ENCODE measurements at regions not wholly inside any gene's neighbourhood (a gene's known extent, or its start where the extent isn't known, plus 50 kb on each side); places are given as distances from the start of the nearest gene placed in this dataset.
A peak's percentile ranks its signal among the peaks of the same experiment; 100 is the strongest.

DNA sequence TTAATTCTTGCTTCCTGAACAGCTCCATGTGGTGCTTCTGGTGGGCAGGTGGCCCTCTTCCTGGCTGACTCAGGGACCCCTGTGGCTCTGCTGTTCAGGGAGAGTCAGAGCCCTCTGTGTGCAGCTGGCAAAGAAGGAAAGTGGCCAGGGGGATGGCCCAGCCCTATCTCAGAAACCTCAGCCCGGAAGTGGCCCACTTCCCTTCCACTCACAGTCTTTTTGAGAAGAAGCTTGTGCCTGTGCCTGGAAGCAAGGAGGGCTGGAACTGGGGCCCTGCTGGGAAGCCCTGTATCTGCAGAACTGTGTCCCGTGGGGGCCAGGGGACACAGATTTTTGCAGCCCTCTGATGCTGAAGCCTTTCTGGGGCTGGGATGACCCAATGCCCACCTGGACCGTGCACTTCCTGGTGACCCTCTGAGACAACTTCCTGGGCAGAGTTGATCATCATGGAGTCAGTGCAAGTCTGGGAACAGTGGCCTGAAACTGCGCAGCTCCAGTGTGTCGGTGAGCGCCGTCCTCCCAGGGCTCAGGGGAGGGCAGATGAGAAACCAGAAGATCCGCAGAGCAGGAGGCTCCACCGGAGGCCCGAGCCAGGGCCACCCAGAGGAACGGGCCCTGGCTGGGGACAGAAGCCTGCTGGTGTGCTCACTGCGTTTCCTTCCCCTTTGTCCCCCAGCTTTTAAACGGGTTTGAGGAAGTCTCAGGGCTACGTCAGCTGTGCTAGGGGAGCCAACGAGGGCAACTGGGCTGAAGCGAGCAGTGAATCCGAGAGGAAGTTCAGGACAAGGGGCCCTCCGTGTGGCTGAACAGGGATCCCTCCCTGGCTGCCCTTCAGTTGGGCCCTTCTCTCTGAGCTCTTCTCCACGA is 217.4 kb upstream of the RTL1 start:
- DNase-seq (ENCODE audit: low spot score in 2 of 2), result peak; percentile 11 to 61
- H3K27ac Mint-ChIP-seq, result peak overlapping the region; percentile 80 to 93
- ATAC-seq, result peak; percentile 49 to 86
- H3K9me3 Mint-ChIP-seq, result no peaks in the 10 kb centered on the region
- no peaks in the 10 kb centered on the region for H3K36me3 Mint-ChIP-seq

GRCh38 chr14:101121508-101122139 is 218.1 kb upstream of the RTL1 start:
- Mint-ChIP-seq H3K9me3 (no peaks in the 10 kb centered on the region), H3K27ac (peak overlapping the region; percentile 26 to 80), H3K36me3 (no peaks in the 10 kb centered on the region)
- ATAC-seq, result peak in 1 of 2 donors; percentile 1
- peak in 1 of 2 donors; percentile 48 for DNase-seq (ENCODE audit: low spot score in 2 of 2)

- DNase-seq (ENCODE audit: low spot score in 2 of 2), result peak in 1 of 2 donors; percentile 42
- peak overlapping the region in 1 of 2 donors; percentile 79 for H3K27ac Mint-ChIP-seq
Measured at GRCh38 chr14:101122237-101123141, 219.0 kb upstream of the RTL1 start.

DNA sequence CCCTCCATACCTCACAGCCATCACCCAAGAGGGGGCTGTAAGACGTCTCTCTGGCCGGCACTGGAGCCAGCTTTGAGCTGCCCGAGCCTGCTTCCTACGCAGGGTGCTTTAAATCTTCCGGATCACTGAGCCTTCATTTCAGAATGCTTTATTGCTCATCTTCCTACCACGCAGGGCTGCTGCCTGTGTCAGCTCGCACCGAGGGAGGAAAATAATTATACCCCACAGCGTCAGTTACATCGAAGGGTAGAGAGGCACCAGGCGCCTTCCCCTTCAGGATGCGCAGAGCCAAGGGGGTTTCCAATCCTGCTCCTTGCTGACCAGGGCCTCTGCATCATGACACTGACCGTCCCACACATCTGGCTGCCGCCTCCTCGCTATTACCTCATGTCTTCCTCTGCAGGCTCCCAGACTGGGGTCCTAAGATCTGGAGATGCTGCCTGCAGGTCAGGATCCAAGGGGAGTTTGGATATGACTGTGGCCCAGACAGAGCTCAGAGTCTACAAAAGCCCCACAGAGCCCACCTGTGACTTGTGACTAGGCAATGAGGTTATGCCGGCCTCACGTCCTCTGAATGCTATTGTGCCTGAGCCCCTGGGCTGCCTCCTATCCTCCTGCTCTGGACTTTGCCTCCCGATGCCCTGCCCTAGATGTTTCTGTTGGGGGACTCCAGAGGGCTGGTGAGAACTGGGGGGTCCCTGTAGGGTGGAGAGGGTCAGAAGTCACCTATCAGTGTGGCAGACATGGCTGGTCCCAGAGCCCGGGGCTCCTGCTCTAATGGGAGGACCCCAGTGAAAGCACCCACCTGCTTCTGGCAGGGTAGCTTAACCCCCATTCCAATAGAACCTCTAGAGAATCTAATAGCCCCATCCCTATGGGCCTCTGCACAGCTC is 220.3 kb upstream of the RTL1 start:
- Mint-ChIP-seq H3K27ac (no peak overlapping the region), H3K36me3 (no peaks in the 10 kb centered on the region), H3K9me3 (no peaks in the 10 kb centered on the region)
- peak in 1 of 2 donors; percentile 39 for DNase-seq (ENCODE audit: low spot score in 2 of 2)
- ATAC-seq, result no peak

More at GRCh38 chr14:101122237-101123141, 219.0 kb upstream of the RTL1 start:
- ATAC-seq, result no peak
- Mint-ChIP-seq H3K9me3 (no peaks in the 10 kb centered on the region), H3K36me3 (no peaks in the 10 kb centered on the region)

DNA sequence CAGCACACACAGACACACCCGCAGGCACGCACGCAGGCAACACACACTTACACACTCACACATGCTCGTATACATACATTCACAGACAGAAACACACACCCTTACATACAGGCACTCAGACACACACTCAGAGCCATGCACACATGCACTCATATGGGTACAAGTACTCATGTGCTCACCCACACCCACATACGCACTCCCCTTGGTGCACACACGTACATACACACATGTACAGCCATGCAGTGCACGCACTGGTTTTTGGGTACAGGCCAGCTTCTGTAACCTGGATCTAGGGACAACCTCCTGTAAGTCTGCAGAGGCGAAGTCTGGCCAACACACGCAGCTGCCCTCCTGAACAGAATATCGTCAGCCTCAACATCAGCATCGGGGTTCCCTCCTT is 221.3 kb upstream of the RTL1 start:
- DNase-seq (ENCODE audit: low spot score in 2 of 2), result no peak
- no peaks in the 10 kb centered on the region for H3K9me3 Mint-ChIP-seq

GRCh38 chr14:101125313-101125712 is 221.8 kb upstream of the RTL1 start:
- DNase-seq (ENCODE audit: low spot score in 2 of 2), result no peak
- no peaks in the 10 kb centered on the region for H3K36me3 Mint-ChIP-seq
- H3K9me3 Mint-ChIP-seq, result no peaks in the 10 kb centered on the region
- no peak for ATAC-seq
- H3K27ac Mint-ChIP-seq, result no peak overlapping the region

More for the DNA sequence above, 221.3 kb upstream of the RTL1 start:
- H3K27ac Mint-ChIP-seq, result no peak overlapping the region
- no peak for ATAC-seq
- H3K36me3 Mint-ChIP-seq, result no peaks in the 10 kb centered on the region

DNA sequence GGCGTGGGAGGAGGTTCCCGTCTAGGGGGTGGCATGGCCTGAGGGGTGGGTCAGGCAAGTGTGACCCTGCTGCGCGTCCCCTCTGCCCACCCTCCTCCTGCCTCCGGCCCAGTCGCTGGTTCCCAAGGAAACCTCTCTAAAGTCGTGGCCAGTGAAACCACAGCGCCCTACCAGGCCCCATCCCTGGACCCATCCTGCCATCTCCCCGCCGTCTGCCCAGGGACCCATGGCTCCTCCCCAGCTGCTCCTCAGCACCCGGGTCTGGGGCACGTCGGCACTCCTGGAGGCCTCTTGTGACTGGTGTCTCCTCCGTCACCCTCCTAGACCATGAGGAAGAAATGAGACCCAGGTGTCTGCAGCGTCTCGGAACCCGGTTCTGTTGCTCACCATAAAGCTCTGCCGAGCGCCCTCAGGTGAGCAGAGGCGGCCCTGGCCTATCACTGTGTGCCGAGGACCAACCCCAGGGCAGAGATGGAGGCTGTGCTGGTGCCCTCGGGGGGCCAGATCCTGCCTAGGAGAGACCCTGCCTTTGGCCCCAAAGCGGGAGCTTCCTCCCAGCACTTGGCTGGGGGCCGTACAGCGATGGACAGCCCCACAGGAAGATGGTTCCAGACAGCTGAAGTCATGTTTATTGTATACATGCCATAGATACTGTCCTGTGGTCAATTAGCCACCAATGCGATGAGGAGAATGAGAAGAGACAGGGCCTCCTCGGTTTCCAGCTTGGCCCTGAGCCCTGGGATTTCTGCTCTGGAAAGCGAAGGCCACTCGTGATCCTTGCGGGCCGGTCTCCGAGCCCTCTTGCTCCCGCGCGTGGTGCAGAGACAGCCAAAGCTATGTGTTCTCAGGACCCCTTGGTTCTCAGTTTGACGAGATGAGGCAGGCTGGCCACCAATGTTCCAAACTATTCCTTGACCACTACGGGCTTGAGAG is 222.5 kb upstream of the RTL1 start:
- no peak for ATAC-seq
- peak in 1 of 2 donors; percentile 33 for DNase-seq (ENCODE audit: low spot score in 2 of 2)
- Mint-ChIP-seq H3K9me3 (no peaks in the 10 kb centered on the region), H3K27ac (no peak overlapping the region), H3K36me3 (no peaks in the 10 kb centered on the region)

DNA sequence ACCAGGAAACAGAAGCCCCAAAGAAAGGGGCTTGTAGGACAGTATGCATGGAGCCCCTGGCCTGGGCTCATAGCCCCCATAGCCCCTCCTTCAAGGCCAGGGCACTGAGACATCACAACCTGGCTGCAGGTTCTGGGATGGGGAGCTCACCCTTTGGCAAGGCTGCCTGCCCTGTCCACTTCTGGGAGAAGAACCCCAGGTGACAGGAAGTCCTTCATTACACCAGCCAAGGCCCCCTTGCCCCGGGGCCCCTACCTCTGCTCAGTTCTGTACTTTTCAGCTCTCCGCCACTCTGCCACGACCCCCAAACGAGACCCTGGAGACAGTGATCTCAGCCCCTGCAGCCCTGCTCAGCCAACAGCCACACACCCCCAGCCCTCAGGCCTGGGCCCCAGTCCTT is 223.2 kb upstream of the RTL1 start:
- no peaks in the 10 kb centered on the region for H3K9me3 Mint-ChIP-seq
- no peak overlapping the region for H3K27ac Mint-ChIP-seq
- ATAC-seq (no peak), DNase-seq (ENCODE audit: low spot score in 2 of 2) (peak in 1 of 2 donors; percentile 40)
- H3K36me3 Mint-ChIP-seq, result no peaks in the 10 kb centered on the region

GRCh38 chr14:101127224-101127623 is 223.7 kb upstream of the RTL1 start:
- ATAC-seq (no peak), DNase-seq (ENCODE audit: low spot score in 2 of 2) (no peak)
- H3K27ac Mint-ChIP-seq, result no peak overlapping the region
- H3K36me3 Mint-ChIP-seq, result no peaks in the 10 kb centered on the region
- no peaks in the 10 kb centered on the region for H3K9me3 Mint-ChIP-seq

DNA sequence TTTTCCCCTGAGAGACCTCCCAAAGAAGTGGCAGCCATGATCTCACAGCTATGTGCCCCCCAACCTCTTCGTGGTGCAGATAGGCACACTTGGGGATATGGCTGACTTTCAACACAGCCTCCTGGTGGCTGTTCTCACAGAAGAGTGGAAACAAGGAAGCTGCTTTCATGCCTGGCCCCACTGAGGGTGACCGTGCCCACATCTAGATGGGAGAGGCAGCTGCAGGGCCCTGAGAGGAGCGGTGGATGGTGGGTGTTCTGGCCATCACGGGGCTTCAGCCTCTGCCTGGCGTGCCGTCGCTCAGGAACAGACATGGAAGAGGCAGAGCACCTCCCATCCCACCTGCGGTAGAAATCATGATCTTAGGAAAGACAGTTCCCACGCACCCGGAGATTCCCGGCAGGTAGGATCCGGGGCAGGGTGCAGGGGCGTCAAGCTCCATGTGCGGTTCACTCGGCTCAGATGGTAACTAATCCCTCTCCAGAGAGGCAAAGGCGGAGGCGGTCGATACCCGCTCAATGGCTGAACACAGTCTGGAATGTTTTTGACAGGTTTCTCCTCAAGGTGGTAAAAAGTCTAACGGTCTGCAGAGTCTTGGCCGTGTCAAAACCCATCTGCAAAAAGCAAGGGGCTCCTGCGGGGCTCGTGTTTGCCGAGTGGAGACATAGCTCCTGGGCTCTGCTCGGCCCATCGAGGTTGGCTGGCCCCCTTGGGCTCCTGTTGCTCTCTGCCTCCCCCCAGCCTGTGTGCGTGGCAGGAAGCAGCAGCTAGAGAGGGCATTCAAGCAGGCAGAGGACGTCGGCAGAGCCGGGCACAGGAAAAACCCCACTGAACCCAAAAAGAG is 225.2 kb upstream of the RTL1 start:
- peak in 1 of 2 donors; percentile 46 for DNase-seq (ENCODE audit: low spot score in 2 of 2)
- Mint-ChIP-seq H3K36me3 (no peaks in the 10 kb centered on the region), H3K9me3 (no peaks in the 10 kb centered on the region), H3K27ac (no peak overlapping the region)
- no peak for ATAC-seq

GRCh38 chr14:101129521-101130167 is 226.1 kb upstream of the RTL1 start:
- H3K36me3 Mint-ChIP-seq, result no peaks in the 10 kb centered on the region
- DNase-seq (ENCODE audit: low spot score in 2 of 2) (no peak), ATAC-seq (no peak)
- no peaks in the 10 kb centered on the region for H3K9me3 Mint-ChIP-seq
- no peak overlapping the region for H3K27ac Mint-ChIP-seq

DNA sequence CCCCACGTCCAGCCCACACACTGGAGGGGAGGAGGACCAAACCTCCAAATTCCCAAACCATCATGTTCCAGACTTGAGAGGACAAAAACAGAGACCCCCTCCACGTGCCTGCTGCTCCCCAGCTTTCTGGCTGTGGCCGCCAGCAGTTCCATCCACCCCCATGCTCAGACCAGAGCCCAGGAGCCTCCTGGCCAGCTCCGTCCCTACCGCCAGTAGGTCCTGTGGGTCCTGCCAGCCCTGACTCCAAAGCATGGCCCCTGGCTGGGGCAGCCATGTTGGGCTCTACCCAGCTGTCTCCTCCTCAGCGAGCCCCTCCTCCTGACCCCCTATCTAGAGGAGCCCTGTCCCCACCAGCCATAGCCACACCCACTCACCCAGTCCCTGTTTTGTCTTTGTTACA is 227.3 kb upstream of the RTL1 start:
- DNase-seq (ENCODE audit: low spot score in 2 of 2) (no peak), ATAC-seq (no peak)
- no peak overlapping the region for H3K27ac Mint-ChIP-seq
- H3K36me3 Mint-ChIP-seq, result no peaks in the 10 kb centered on the region
- H3K9me3 Mint-ChIP-seq, result no peaks in the 10 kb centered on the region

DNA sequence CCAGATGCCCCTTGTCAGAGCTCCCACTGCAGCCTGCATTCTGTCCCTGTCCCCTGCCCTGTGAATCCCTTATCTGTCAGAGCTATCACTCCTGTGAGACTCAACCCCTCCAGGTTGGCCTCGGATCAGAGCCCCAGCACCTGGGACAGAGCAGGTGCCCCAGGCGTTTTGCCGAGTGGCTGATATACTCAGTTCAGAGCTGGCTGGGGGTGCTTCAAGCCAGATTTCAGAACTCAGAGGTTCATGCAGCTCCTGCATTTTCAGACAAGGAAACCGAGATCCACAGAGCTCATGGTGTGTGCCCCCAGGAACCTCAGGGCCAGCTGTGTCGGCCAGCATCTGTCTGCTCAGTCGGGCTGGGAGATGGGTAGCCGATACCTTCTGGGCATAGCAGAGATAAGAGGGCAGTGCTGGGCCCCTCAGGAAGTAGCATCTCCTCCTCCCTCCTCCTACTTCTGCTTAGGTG is 228.0 kb upstream of the RTL1 start:
- Mint-ChIP-seq H3K36me3 (no peaks in the 10 kb centered on the region), H3K9me3 (no peaks in the 10 kb centered on the region), H3K27ac (no peak overlapping the region)
- no peak for ATAC-seq
- no peak for DNase-seq (ENCODE audit: low spot score in 2 of 2)

DNA sequence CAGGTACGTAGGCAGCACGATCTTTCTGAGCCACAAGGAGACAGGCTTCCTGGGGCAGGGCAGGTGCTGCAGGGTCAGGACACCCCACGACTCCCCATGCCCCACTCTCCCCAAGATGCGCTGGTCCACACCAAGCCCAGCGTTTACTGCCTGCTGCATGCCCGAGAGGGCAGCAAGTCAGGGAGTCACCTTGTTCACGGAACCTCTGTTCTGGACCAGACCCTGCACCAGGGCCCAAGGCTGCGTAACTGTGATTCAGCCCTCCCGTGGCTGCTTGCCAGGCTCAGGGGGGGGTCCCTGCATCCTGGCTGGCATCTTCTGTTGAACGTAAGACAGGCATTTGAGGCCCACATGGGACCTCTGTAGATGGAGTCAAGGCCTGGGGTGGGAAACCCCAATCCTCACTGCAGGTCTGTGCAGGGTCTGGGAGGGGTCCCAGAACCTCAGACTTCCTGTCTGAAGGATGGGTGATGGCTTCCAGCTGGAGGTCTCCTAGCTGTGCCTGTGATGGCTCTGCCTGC is 228.6 kb upstream of the RTL1 start:
- no peak for ATAC-seq
- no peak overlapping the region for H3K27ac Mint-ChIP-seq
- peak in 1 of 2 donors; percentile 40 for DNase-seq (ENCODE audit: low spot score in 2 of 2)

More for the DNA sequence above, 228.6 kb upstream of the RTL1 start:
- Mint-ChIP-seq H3K36me3 (no peaks in the 10 kb centered on the region), H3K9me3 (no peaks in the 10 kb centered on the region)

All from activated naive CD4-positive, alpha-beta T cell treated with anti-CD3 and anti-CD28 coated beads, Interleukin-2, amount 50 U/mL, for 72 hours (primary cell).